SW480 (cell line): ENCODE measurements at regions not wholly inside any gene's neighbourhood (a gene's known extent, or its start where the extent isn't known, plus 50 kb on each side); places are given as distances from the start of the nearest gene placed in this dataset.
A peak's percentile ranks its signal among the peaks of the same experiment; 100 is the strongest.

Experiments
- DNase-seq: peaks from one replicate; pipeline ENCODE4 v3.0.0-alpha.2; 2016; ENCODE audit warnings: low spot score

- DNase-seq: no peak
Measured at GRCh38 chr2:19784456-19784855, 117.3 kb downstream of the TTC32 start.

GRCh38 chr2:19783935-19784334, 117.8 kb downstream of the TTC32 start:
- no peak for DNase-seq

GRCh38 chr2:19776941-19777514, 124.8 kb downstream of the TTC32 start:
- DNase-seq: no peak

- no peak for DNase-seq
Measured at GRCh38 chr2:19775838-19776237, 125.9 kb downstream of the TTC32 start.

- DNase-seq: no peak
Measured at GRCh38 chr2:19775315-19775714, 126.5 kb downstream of the TTC32 start.

GRCh38 chr2:19774805-19775176, 127.0 kb downstream of the TTC32 start:
- no peak for DNase-seq

- no peak for DNase-seq
Measured at GRCh38 chr2:19772981-19773380, 128.8 kb downstream of the TTC32 start.

- peak; percentile 36 for DNase-seq
Measured at GRCh38 chr2:19769513-19769912, 132.3 kb downstream of the TTC32 start.

GRCh38 chr2:19767899-19768298, 133.9 kb downstream of the TTC32 start:
- DNase-seq: no peak

- DNase-seq: no peak
Measured at GRCh38 chr2:19764998-19765397, 136.8 kb downstream of the TTC32 start.

GRCh38 chr2:19763731-19764130, 138.1 kb downstream of the TTC32 start:
- no peak for DNase-seq

- DNase-seq: no peak
Measured at GRCh38 chr2:19762959-19763605, 138.7 kb downstream of the TTC32 start.

- DNase-seq: no peak
Measured at GRCh38 chr2:19762142-19762541, 139.6 kb downstream of the TTC32 start.

GRCh38 chr2:19759880-19760279, 141.9 kb downstream of the TTC32 start:
- DNase-seq: no peak

GRCh38 chr2:19758658-19759057, 143.1 kb downstream of the TTC32 start:
- DNase-seq: no peak

- DNase-seq: no peak
Measured at GRCh38 chr2:19757586-19757985, 144.2 kb downstream of the TTC32 start.

GRCh38 chr2:19754907-19755306, 146.9 kb downstream of the TTC32 start:
- DNase-seq: no peak

GRCh38 chr2:19753818-19754217, 148.0 kb downstream of the TTC32 start:
- DNase-seq: no peak

- DNase-seq: no peak
Measured at GRCh38 chr2:19753314-19753713, 148.5 kb downstream of the TTC32 start.

GRCh38 chr2:19752500-19752899, 149.3 kb downstream of the TTC32 start:
- no peak for DNase-seq

- no peak for DNase-seq
Measured at GRCh38 chr2:19751631-19752030, 150.2 kb downstream of the TTC32 start.

GRCh38 chr2:19750136-19750535, 151.6 kb downstream of the TTC32 start:
- DNase-seq: no peak

- no peak for DNase-seq
Measured at GRCh38 chr2:19749507-19749836, 152.3 kb downstream of the TTC32 start.

GRCh38 chr2:19748711-19749506, 152.9 kb downstream of the TTC32 start:
- DNase-seq: no peak
